ENCODE measurements at regions not wholly inside any gene's neighbourhood (a gene's known extent, or its start where the extent isn't known, plus 50 kb on each side); places are given as distances from the start of the nearest gene placed in this dataset.
"Not testable (repeated sequence)": the region's sequence is repeated elsewhere in the genome, so short reads cannot be mapped to it uniquely, and the experiment has no call there.

DNA sequence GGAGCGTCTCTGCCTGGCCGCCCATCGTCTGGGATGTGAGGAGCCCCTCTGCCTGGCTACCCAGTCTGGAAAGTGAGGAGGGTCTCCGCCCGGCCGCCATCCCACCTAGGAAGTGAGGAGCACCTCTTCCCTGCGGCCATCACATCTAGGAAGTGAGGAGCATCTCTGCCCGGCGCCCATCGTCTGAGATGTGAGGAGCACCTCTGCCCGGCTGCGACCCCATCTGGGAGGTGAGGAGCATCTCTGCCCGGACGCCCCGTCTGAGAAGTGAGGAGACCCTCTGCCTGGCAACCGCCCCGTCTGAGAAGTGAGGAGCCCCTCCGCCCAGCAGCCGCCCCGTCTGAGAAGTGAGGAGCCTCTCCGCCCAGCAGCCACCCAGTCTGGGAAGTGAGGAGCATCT is 84.5 kb downstream of the IDS start:
- H3K27ac ChIP-seq; DNase-seq; H3K36me3 ChIP-seq; H3K4me3 ChIP-seq; H3K27me3 ChIP-seq (replicated peaks in 1 of 7); intact Hi-C loops (cut with DNase I; ENCODE audit: low total_unique reads); H3K4me1 ChIP-seq: not testable (repeated sequence)
- peaks cover 0 to 29% (median 9%) of the 10 kb centered on the region in 8 donors for H3K9me3 ChIP-seq
- 96 to 98% (median 96%) methylated on average over 9 to 15 of the region's 21 CpGs; no CpG with 5 or more reads in 2 of the 5 donors for WGBS, 5 donors

DNA sequence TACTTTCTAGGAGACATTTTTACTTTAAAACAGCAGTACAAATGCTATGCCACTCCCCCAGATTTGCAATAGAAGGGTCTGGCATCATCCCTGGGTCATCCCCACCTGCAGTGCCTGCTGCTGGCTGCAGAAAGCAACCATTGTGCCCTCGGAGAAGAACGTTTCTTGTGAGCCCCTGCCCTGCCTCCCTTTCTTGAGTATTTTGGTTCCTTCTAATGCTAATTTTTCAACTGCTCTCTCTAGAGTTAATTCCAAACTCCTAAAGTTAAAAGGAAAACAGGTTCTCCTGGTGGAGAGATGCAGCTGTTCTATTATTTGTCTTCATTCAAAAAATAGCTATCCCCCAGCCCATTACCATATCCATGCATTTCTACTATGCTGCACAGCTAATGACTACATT is 107.1 kb downstream of the IDS start:
- Histone ChIP-seq H3K27me3 (replicated peaks in 1 of 7) (no peaks in the 10 kb centered on the region), H3K4me3 (no peak overlapping the region), H3K4me1 (no peaks in the 10 kb centered on the region), H3K27ac (no peak overlapping the region), H3K9me3 (peaks cover 0 to 5% (median 0%) of the 10 kb centered on the region in 8 donors), H3K36me3 (no peaks in the 10 kb centered on the region)
- WGBS, 5 donors, result 39 to 87% (median 56%) methylated on average over 2 of the region's 2 CpGs
- intact Hi-C loops (cut with DNase I; ENCODE audit: low total_unique reads), result no loop called here
- no peak for DNase-seq
- no peak for TF ChIP-seq POLR2AphosphoS5 (IDR thresholded peaks at IDR 0.05)
- no peak for TF ChIP-seq POLR2A (IDR thresholded peaks at IDR 0.05)
- TF ChIP-seq, protein P1, sequence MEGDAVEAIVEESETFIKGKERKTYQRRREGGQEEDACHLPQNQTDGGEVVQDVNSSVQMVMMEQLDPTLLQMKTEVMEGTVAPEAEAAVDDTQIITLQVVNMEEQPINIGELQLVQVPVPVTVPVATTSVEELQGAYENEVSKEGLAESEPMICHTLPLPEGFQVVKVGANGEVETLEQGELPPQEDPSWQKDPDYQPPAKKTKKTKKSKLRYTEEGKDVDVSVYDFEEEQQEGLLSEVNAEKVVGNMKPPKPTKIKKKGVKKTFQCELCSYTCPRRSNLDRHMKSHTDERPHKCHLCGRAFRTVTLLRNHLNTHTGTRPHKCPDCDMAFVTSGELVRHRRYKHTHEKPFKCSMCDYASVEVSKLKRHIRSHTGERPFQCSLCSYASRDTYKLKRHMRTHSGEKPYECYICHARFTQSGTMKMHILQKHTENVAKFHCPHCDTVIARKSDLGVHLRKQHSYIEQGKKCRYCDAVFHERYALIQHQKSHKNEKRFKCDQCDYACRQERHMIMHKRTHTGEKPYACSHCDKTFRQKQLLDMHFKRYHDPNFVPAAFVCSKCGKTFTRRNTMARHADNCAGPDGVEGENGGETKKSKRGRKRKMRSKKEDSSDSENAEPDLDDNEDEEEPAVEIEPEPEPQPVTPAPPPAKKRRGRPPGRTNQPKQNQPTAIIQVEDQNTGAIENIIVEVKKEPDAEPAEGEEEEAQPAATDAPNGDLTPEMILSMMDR (IDR thresholded peaks at IDR 0.05 in 8 of 11, conservative IDR thresholded peaks at IDR 0.05 in 3 of 11), result no peak

DNA sequence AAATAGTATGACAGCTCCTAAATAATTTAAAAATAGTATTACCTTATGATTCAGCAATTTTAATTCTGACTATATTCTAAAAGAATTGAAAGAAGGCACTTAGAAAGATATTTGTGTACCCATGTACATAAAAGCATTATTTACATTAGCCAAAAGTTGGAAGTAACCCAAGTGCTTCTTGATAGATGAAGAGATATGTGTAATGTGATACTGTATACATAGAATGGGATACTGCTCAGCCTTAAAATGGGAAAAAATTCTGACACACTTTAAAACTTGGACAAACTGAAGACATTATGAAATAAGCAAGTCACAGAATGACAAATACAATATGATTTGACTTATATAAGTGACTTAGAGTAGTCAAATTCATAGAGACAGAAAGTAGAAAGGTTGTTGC is 112.2 kb downstream of the IDS start:
- peaks cover 0 to 5% (median 0%) of the 10 kb centered on the region in 8 donors for H3K9me3 ChIP-seq
- no peak overlapping the region for H3K4me3 ChIP-seq
- no peak overlapping the region for H3K27ac ChIP-seq
- H3K27me3 ChIP-seq (replicated peaks in 1 of 7), result no peaks in the 10 kb centered on the region
- no peak for DNase-seq
- TF ChIP-seq POLR2AphosphoS5 (IDR thresholded peaks at IDR 0.05) (no peak), POLR2A (IDR thresholded peaks at IDR 0.05) (no peak)
- intact Hi-C loops (cut with DNase I; ENCODE audit: low total_unique reads), result no loop called here
- H3K36me3 ChIP-seq, result no peaks in the 10 kb centered on the region
- no peaks in the 10 kb centered on the region for H3K4me1 ChIP-seq

DNA sequence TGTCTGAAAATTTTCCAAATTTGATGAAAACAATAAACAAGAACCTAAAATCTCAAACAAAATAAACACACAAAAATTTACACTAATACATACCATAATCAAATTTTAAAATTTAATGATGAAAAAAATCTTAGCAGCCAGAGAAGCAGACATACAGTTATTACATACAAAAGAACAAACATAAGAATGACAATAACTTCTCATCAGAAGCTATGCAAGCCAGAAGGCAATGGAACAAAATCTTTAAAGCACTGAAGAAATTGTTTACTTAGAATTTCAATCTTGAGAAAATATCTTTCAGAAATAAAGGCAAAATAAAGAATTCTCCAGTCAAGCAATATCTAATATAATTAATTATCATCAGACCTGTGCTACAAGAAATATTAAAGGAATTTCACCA is 121.3 kb downstream of the IDS start:
- Histone ChIP-seq H3K27ac (no peak overlapping the region), H3K36me3 (no peaks in the 10 kb centered on the region), H3K9me3 (peaks cover 0 to 13% (median 1%) of the 10 kb centered on the region in 8 donors), H3K4me3 (no peak overlapping the region), H3K27me3 (replicated peaks in 1 of 7) (no peaks in the 10 kb centered on the region), H3K4me1 (no peaks in the 10 kb centered on the region)
- intact Hi-C loops (cut with DNase I; ENCODE audit: low total_unique reads), result no loop called here
- no peak for DNase-seq
- TF ChIP-seq POLR2A (IDR thresholded peaks at IDR 0.05) (no peak), POLR2AphosphoS5 (IDR thresholded peaks at IDR 0.05) (no peak)
- TF ChIP-seq, protein P1 (IDR thresholded peaks at IDR 0.05 in 8 of 11, conservative IDR thresholded peaks at IDR 0.05 in 3 of 11), result no peak

DNA sequence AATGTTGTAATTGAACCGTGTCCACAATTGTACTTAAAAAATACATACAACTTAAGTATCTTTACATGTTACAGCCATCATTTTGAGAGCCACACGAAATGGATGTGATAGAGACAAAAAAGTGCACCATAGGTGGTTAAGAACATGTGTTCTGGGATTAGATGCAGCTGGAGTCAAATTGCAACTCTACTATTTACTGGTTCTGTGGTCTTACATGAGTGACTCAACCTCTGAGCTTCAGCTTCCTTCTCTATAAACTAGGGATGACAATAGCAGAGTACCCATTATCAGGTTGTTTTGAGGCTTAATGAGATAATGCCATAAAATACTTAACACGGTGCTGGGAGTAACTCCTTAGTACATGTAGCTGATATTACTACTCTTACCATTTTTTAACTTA is 130.4 kb downstream of the IDS start:
- intact Hi-C loops (cut with DNase I; ENCODE audit: low total_unique reads), result no loop called here
- Histone ChIP-seq H3K9me3 (no peaks in the 10 kb centered on the region), H3K36me3 (no peaks in the 10 kb centered on the region), H3K27me3 (replicated peaks in 1 of 7) (no peaks in the 10 kb centered on the region), H3K4me1 (no peaks in the 10 kb centered on the region), H3K4me3 (no peak overlapping the region), H3K27ac (no peak overlapping the region)
- TF ChIP-seq, protein P1 (IDR thresholded peaks at IDR 0.05 in 8 of 11, conservative IDR thresholded peaks at IDR 0.05 in 3 of 11), result no peak
- TF ChIP-seq POLR2A (IDR thresholded peaks at IDR 0.05) (no peak), POLR2AphosphoS5 (IDR thresholded peaks at IDR 0.05) (no peak)
- no peak for DNase-seq
- 45 to 81% (median 71%) methylated on average over 3 of the region's 3 CpGs for WGBS, 5 donors

Measured in spleen (tissue), 11 donors.